Right cardiac atrium (tissue), 5 donors: ENCODE measurements at regions not wholly inside any gene's neighbourhood (a gene's known extent, or its start where the extent isn't known, plus 50 kb on each side); places are given as distances from the start of the nearest gene placed in this dataset.
A peak's percentile ranks its signal among the peaks of the same experiment; 100 is the strongest.

Experiments
- ATAC-seq, 2 donors: fragments of 200-7000 bp; cut with Tn5 transposase; one replicate each; pipeline versions ENCODE4 v1.8.0 to v1.9.1; 2020; ENCODE audit warnings: moderate library complexity in 2 of 2, mild to moderate bottlenecking in 1 of 2
- DNase-seq, 3 donors: peaks; one replicate each; pipeline ENCODE4 v3.0.0-alpha.2; 2020
- H3K27ac ChIP-seq: one replicate; pipeline ENCODE4 v1.5.1; 2013; ENCODE audit warnings: mild to moderate bottlenecking, low read length, control low read depth, moderate library complexity
- H3K27me3 ChIP-seq: one replicate; pipeline ENCODE4 v1.6.1; 2013; ENCODE audit not compliant: control insufficient read depth, insufficient read depth
- H3K4me1 ChIP-seq: one replicate; pipeline ENCODE4 v1.6.1; 2013; ENCODE audit warnings: low read length; ENCODE audit not compliant: control insufficient read depth, insufficient read depth
- H3K4me3 ChIP-seq: one replicate; pipeline ENCODE4 v1.5.1; 2013; ENCODE audit warnings: low read length, control low read depth
- H3K9me3 ChIP-seq: one replicate; pipeline ENCODE4 v1.6.1; 2013; ENCODE audit warnings: low read length; ENCODE audit not compliant: control insufficient read depth
- WGBS: extraction: QIAGEN DNeasy Blood & Tissue Kit; methylation state at CpG from one replicate; pipeline ENCODE4 v1.1.7; 2013; 5-methylcytosine and 5-hydroxymethylcytosine counted together
- intact Hi-C, 4 donors: fragments of 100-400 bp; cut with DNase I; formaldehyde crosslinking; loops; one replicate each; pipeline versions ENCODE4 v1.11.0 to v1.14.0; 2022 to 2023
- donor health status: healthy with polysubstance abuse.
- donor health status: DM: no; HTN: yes; CAD: no.
- donor health status: DM: no; HTN: no; CAD: no.
- donor health status: DM: no; HTN: yes; CAD: no; lungs with severe emphysema.
- donor health status: DM: yes; HTN: yes; CAD: no.

DNA sequence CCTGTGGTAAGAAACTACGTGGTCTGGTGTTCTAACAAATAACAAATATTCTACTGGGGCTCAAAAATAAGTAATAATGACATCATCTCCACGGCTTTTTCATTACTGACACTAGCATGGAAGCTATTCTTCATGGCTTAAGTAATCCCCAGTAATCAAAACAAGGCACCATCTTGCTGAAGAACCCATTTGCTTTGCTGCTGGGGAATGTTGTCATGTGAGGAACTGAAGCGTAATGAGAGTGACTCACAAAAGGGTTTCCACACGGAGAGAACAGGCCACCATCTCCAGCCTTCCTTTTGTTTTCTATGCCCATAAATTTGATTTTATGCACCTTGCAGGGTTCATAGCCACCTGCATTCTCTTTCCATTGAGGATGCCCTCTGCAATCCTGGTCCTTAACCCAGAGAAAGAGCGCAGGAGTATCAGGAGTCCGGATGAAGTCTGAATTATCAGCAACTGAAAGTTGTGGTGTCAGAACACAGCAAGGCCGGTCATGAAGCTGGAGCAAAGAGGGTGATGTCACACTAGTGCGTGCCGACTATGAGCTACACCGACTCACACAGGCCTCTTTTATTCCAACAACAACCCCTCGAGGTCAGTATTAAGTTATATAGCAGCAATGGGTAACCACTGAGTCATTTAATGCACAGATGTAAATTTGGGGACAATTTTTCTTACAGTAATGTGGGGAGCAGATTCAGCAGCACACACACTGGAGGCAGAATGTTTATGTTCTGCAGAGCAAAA is 173.7 kb upstream of the SSTR4 start:
- H3K4me1 ChIP-seq, result no peaks in the 10 kb centered on the region
- intact Hi-C loops, result loop anchor here in 1 of 4 donors (10.0 kb wide), 1 partner anchor 167 kb away; no protein-coding TSS in a partner anchor
- no peak for ATAC-seq
- no peaks in the 10 kb centered on the region for H3K27me3 ChIP-seq
- DNase-seq, result no peak
- no peaks in the 10 kb centered on the region for H3K9me3 ChIP-seq
- peak overlapping the region; percentile 20 for H3K27ac ChIP-seq
- no peak overlapping the region for H3K4me3 ChIP-seq
- 70% methylated on average over 11 of the region's 11 CpGs for WGBS

GRCh38 chr20:22861990-22862389 is 173.1 kb upstream of the SSTR4 start:
- peak; percentile 83 to 96 for ATAC-seq

DNA sequence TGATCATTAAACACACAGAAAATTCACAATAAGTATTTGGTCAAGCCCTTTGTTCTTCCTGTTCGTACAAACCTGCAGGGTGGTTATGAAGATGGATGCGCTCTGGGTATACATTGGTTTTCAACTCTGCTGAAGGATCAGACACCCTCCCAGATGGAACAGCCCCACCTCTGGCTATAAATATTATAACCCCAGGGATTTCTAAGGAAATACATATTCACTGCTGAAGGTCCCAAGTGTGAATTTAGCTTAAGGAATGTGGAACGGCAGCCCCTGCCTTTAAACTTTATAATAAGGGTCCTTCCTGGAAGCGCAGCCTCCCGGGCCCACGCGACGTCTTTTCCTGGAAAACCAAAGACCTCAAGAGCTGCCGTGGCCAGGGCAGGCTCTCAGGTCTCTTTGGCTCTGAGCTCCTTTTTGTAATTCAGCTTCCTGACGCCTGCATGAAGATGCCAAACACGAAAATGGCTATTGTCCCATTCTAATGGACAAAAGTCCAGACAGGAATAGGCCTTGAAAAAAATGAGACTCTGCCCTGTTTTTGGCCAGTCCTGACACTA is 172.4 kb upstream of the SSTR4 start:
- intact Hi-C loops, result loop anchor here in 1 of 4 donors (10.0 kb wide), 1 partner anchor 168 kb away; no protein-coding TSS in a partner anchor
- ATAC-seq, result peak; percentile 38 to 63
- 66% methylated on average over 11 of the region's 11 CpGs for WGBS
- H3K4me3 ChIP-seq, result no peak overlapping the region
- no peaks in the 10 kb centered on the region for H3K9me3 ChIP-seq
- no peaks in the 10 kb centered on the region for H3K27me3 ChIP-seq
- no peaks in the 10 kb centered on the region for H3K4me1 ChIP-seq
- DNase-seq, result peak; percentile 30 to 74 (median 67)
- H3K27ac ChIP-seq, result peak overlapping the region; percentile 59

More at GRCh38 chr20:22861990-22862389, 173.1 kb upstream of the SSTR4 start:
- Histone ChIP-seq H3K9me3 (no peaks in the 10 kb centered on the region), H3K27me3 (no peaks in the 10 kb centered on the region), H3K27ac (no peak overlapping the region), H3K4me1 (no peaks in the 10 kb centered on the region), H3K4me3 (no peak overlapping the region)
- intact Hi-C loops, result loop anchor here in 1 of 4 donors (10.0 kb wide), 1 partner anchor 167 kb away; no protein-coding TSS in a partner anchor
- peak; percentile 69 to 79 (median 71) for DNase-seq
- 71% methylated on average over 10 of the region's 10 CpGs for WGBS

DNA sequence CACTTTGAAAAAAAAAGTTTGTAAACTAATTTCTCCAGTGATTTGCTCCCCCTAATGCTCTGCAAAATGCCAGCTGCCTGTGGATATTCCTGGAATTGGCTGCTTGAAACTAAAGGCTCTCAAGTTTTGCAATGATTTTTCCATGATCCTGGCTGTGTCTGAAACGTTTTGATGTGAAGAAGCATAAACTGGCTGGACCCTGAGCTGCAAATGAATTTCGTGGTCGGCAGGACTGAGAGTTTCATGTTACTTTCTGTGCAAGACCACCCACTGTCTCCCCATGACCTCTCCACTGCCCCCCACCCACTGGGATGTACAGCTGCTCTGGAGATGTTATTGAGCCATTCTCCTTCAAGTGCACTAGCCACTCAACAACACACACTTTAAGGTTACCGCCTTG is 171.3 kb upstream of the SSTR4 start:
- no peaks in the 10 kb centered on the region for H3K9me3 ChIP-seq
- no peaks in the 10 kb centered on the region for H3K27me3 ChIP-seq
- no peak overlapping the region for H3K27ac ChIP-seq
- H3K4me3 ChIP-seq, result no peak overlapping the region
- H3K4me1 ChIP-seq, result no peaks in the 10 kb centered on the region
- intact Hi-C loops, result loop anchor here in 1 of 4 donors (10.0 kb wide), 1 partner anchor 169 kb away; no protein-coding TSS in a partner anchor
- ATAC-seq (no peak), DNase-seq (no peak)
- 49% methylated on average over 4 of the region's 4 CpGs for WGBS

DNA sequence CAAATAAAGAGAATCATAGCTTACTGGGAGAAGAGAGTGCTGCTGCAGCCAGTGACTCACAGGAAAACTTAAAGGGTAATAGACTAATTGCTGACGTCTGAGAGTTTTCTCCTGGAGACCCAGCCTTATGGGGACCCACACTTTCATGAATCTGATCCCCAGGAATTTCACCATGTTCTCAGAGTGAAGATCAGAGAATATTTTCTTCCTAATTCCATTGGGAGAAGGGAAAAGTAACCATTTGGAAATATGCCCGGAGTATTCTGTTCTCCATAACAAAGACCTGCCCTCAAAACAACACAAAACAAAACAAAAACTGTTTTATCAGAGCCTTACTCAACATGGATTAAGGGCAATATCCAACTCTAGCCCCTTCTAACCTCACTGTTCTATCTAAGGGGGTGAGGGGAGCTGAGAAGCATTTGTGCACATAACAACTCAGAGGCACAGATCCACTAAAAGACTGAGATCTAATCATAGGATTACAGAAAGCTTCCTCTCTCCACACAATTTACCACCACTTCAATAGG is 168.2 kb upstream of the SSTR4 start:
- H3K4me1 ChIP-seq, result no peaks in the 10 kb centered on the region
- no peak overlapping the region for H3K4me3 ChIP-seq
- ATAC-seq (peak in 1 of 2 donors; percentile 49), DNase-seq (no peak)
- no peak overlapping the region for H3K27ac ChIP-seq
- intact Hi-C loops, result loop anchor here in 1 of 4 donors (10.0 kb wide), 1 partner anchor 172 kb away; no protein-coding TSS in a partner anchor
- no peaks in the 10 kb centered on the region for H3K9me3 ChIP-seq
- WGBS, result 48% methylated on average over 2 of the region's 2 CpGs
- no peaks in the 10 kb centered on the region for H3K27me3 ChIP-seq

DNA sequence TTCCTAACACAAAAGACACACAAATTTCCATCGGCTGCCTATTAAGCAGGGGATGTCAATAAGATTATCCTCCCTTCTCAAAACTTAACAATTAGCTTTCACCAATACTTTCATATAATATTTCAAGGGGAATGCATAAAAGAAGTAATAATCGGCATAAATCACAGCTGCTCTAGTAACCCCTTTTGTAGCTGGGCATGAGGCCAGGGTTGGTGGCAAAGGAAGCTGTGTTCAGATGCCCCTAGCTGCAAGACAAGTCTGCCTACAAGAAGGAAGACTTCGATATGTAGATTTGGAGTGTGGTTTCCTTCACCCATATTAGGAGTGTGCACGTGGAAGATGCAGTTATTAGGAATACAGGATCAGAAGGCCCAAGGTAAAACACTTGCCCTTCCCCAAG is 156.9 kb upstream of the SSTR4 start:
- Histone ChIP-seq H3K4me3 (no peak overlapping the region), H3K9me3 (no peaks in the 10 kb centered on the region), H3K4me1 (no peaks in the 10 kb centered on the region), H3K27me3 (no peaks in the 10 kb centered on the region), H3K27ac (no peak overlapping the region)
- ATAC-seq (no peak), DNase-seq (no peak)
- intact Hi-C loops, result no loop called here
- WGBS, result 87% methylated on average over 4 of the region's 4 CpGs

DNA sequence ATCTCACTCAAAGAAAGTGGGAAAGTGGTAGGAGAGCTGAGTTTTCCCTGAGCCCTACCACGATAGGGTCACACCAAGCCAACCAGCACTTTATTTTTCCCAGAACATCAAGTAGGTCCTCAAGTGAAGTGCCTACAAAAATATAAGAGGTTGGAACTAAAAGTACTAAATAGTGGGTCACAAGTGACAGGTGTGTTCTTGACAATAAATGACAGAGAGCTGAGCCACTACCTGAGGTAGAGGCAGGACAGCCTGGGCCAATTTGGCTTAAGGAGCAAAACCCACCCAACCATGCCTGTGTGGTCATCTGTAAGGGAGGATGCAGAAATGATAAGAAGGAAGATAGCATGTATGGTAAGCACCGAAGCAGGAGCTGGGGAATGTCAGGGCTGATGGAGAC is 154.8 kb upstream of the SSTR4 start:
- H3K27ac ChIP-seq, result no peak overlapping the region
- no peaks in the 10 kb centered on the region for H3K27me3 ChIP-seq
- intact Hi-C loops, result no loop called here
- no peaks in the 10 kb centered on the region for H3K9me3 ChIP-seq
- no peak for ATAC-seq
- no peak for DNase-seq
- H3K4me3 ChIP-seq, result no peak overlapping the region
- no peaks in the 10 kb centered on the region for H3K4me1 ChIP-seq
- WGBS, result 70% methylated on average over 2 of the region's 2 CpGs

DNA sequence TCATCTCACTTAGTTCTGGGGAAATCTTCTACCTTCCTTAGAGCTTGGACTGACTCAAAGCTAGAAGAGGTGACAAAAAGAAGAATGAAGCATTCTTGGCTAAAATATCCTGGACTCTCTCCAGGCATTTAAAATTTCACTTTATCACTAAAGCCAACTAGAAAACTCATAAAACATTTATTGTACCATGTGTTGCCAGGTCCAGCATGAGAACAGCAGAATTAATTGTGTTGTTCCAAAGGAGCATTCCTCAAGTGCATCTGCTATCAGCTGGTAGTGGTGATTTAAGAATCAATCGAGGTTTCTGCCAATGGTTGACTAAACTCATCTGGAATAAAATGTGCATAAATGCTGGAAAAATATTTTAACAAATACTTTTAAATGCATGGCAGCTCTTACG is 147.3 kb upstream of the SSTR4 start:
- Histone ChIP-seq H3K27me3 (no peaks in the 10 kb centered on the region), H3K4me1 (no peaks in the 10 kb centered on the region), H3K4me3 (no peak overlapping the region), H3K27ac (no peak overlapping the region), H3K9me3 (no peaks in the 10 kb centered on the region)
- ATAC-seq (no peak), DNase-seq (no peak)
- 40% methylated on average over 2 of the region's 2 CpGs for WGBS
- intact Hi-C loops, result no loop called here

GRCh38 chr20:22890594-22891300 is 144.4 kb upstream of the SSTR4 start:
- DNase-seq (no peak), ATAC-seq (no peak)
- intact Hi-C loops, result no loop called here
- 72% methylated on average over 5 of the region's 5 CpGs for WGBS
- Histone ChIP-seq H3K4me3 (no peak overlapping the region), H3K27ac (no peak overlapping the region), H3K9me3 (no peaks in the 10 kb centered on the region), H3K4me1 (no peaks in the 10 kb centered on the region), H3K27me3 (no peaks in the 10 kb centered on the region)

- Histone ChIP-seq H3K27ac (no peak overlapping the region), H3K9me3 (no peaks in the 10 kb centered on the region), H3K4me1 (no peaks in the 10 kb centered on the region), H3K4me3 (no peak overlapping the region), H3K27me3 (peaks cover 4% of the 10 kb centered on the region)
- no peak for ATAC-seq
- no peak for DNase-seq
- intact Hi-C loops, result no loop called here
Observed at GRCh38 chr20:22901164-22901563, 133.9 kb upstream of the SSTR4 start.

GRCh38 chr20:22901921-22902320 is 133.2 kb upstream of the SSTR4 start:
- no peaks in the 10 kb centered on the region for H3K4me1 ChIP-seq
- no peak for ATAC-seq
- H3K4me3 ChIP-seq, result no peak overlapping the region
- intact Hi-C loops, result no loop called here
- DNase-seq, result no peak
- peaks cover 4% of the 10 kb centered on the region for H3K27me3 ChIP-seq
- no peak overlapping the region for H3K27ac ChIP-seq
- H3K9me3 ChIP-seq, result no peaks in the 10 kb centered on the region
- WGBS, result 82% methylated on average over 2 of the region's 2 CpGs
